Stromal cell of bone marrow (primary cell): ENCODE measurements at regions not wholly inside any gene's neighbourhood (a gene's known extent, or its start where the extent isn't known, plus 50 kb on each side); places are given as distances from the start of the nearest gene placed in this dataset.

Experiments used
- DNase-seq: peaks from one replicate; pipeline ENCODE4 v3.0.0-alpha.2; 2012; ENCODE audit warnings: low read depth

GRCh38 chr20:6421321-6422248 lies 298.8 kb upstream of the FERMT1 start:
- no peak for DNase-seq

GRCh38 chr20:6420336-6420735 lies 297.5 kb upstream of the FERMT1 start:
- DNase-seq, result no peak

- DNase-seq, result no peak
Observed at GRCh38 chr20:6418732-6419131, 295.9 kb upstream of the FERMT1 start.

GRCh38 chr20:6416371-6416770 lies 293.5 kb upstream of the FERMT1 start:
- DNase-seq, result no peak

GRCh38 chr20:6411651-6412050 lies 288.8 kb upstream of the FERMT1 start:
- DNase-seq, result no peak

- DNase-seq, result no peak
Observed at GRCh38 chr20:6410721-6411120, 287.9 kb upstream of the FERMT1 start.

- no peak for DNase-seq
Observed at GRCh38 chr20:6407163-6407562, 284.3 kb upstream of the FERMT1 start.

- DNase-seq, result no peak
Observed at GRCh38 chr20:6401893-6402557, 279.2 kb upstream of the FERMT1 start.

- DNase-seq, result no peak
Observed at GRCh38 chr20:6397115-6397514, 274.3 kb upstream of the FERMT1 start.

GRCh38 chr20:6395695-6396094 lies 272.9 kb upstream of the FERMT1 start:
- DNase-seq, result no peak

- DNase-seq, result no peak
Observed at GRCh38 chr20:6388671-6389197, 265.9 kb upstream of the FERMT1 start.

- DNase-seq, result no peak
Observed at GRCh38 chr20:6384956-6385486, 262.2 kb upstream of the FERMT1 start.

GRCh38 chr20:6384380-6384779 lies 261.6 kb upstream of the FERMT1 start:
- no peak for DNase-seq

- peak; percentile 2 for DNase-seq
Observed at GRCh38 chr20:6381887-6382286, 259.1 kb upstream of the FERMT1 start.

GRCh38 chr20:6362245-6362644 lies 239.4 kb upstream of the FERMT1 start:
- DNase-seq, result no peak

- no peak for DNase-seq
Observed at GRCh38 chr20:6360766-6361165, 237.9 kb upstream of the FERMT1 start.

GRCh38 chr20:6355754-6356451 lies 233.1 kb upstream of the FERMT1 start:
- no peak for DNase-seq

- no peak for DNase-seq
Observed at GRCh38 chr20:6348908-6349307, 226.1 kb upstream of the FERMT1 start.

- DNase-seq, result no peak
Observed at GRCh38 chr20:6347916-6348315, 225.1 kb upstream of the FERMT1 start.

- DNase-seq, result no peak
Observed at GRCh38 chr20:6341491-6341890, 218.7 kb upstream of the FERMT1 start.

GRCh38 chr20:6339176-6339575 lies 216.3 kb upstream of the FERMT1 start:
- DNase-seq, result no peak

GRCh38 chr20:6333110-6333509 lies 210.3 kb upstream of the FERMT1 start:
- no peak for DNase-seq
